SK-N-SH (cell line): ENCODE measurements at regions not wholly inside any gene's neighbourhood (a gene's known extent, or its start where the extent isn't known, plus 50 kb on each side); places are given as distances from the start of the nearest gene placed in this dataset.

Source experiments
- CTCF ChIA-PET: fragments of 300-600, 350-600 bp; formaldehyde crosslinking; extraction: SDS; loops from one replicate; lab custom pipeline; 2021; lab: Yijun Ruan, JAX
- POLR2A ChIA-PET: fragments of 350-600 bp; sonication (Branson Sonifier 250); formaldehyde crosslinking; extraction: SDS; loops from one replicate; lab custom pipeline; 2020; ENCODE audit warnings: antibody characterized with exemption, inconsistent platforms; lab: Yijun Ruan, JAX
- DNase-seq: peaks from one replicate; pipeline ENCODE4 v3.0.0; 2012
- H2AFZ ChIP-seq: fragments of 200-600 bp; sonication (generic); 2 replicates; pipeline ENCODE4 v1.8.1; 2016; ENCODE audit warnings: antibody characterized with exemption, mild to moderate bottlenecking, low read depth
- H3F3A ChIP-seq: fragments of 200-600 bp; sonication (generic); replicated peaks from 2 replicates; pipeline ENCODE3; 2016; ENCODE audit warnings: antibody characterized with exemption, mild to moderate bottlenecking; ENCODE audit not compliant: insufficient read depth
- H3K27ac ChIP-seq, 2 experiments: fragments of 200-500 bp in 1 of 2; fragments of 200-600 bp in 1 of 2; sonication (Bioruptor generic) in 1 of 2; sonication (generic), shearing (Covaris generic) in 1 of 2; 2 replicates each; pipeline versions ENCODE4 v1.5.1 to v1.6.1; 2014 to 2016; ENCODE audit warnings: low read depth in 2 of 2, inconsistent platforms in 1 of 2, low read length in 1 of 2, mild to moderate bottlenecking in 1 of 2, mixed read lengths in 1 of 2
- H3K27me3 ChIP-seq: fragments of 200-600 bp; sonication (generic), shearing (Covaris generic); 2 replicates; pipeline ENCODE4 v1.6.1; 2016; ENCODE audit warnings: mixed run types; ENCODE audit not compliant: insufficient read depth
- H3K36me3 ChIP-seq, 2 experiments: fragments of 200-500 bp in 1 of 2; fragments of 200-600 bp in 1 of 2; sonication (Bioruptor generic) in 1 of 2; sonication (generic) in 1 of 2; replicated peaks in 1 of 2; 2 replicates each; pipeline versions ENCODE3 to v1.5.1; 2014 to 2016; ENCODE audit warnings: low read length in 1 of 2, mild to moderate bottlenecking in 1 of 2; ENCODE audit not compliant: insufficient read depth in 2 of 2, control insufficient read depth in 1 of 2
- H3K4me1 ChIP-seq, 2 experiments: fragments of 200-500 bp in 1 of 2; fragments of 200-600 bp in 1 of 2; sonication (Bioruptor generic) in 1 of 2; sonication (generic), shearing (Covaris generic) in 1 of 2; 2 replicates each; pipeline versions ENCODE4 v1.5.1 to v1.6.1; 2014 to 2016; ENCODE audit warnings: low read depth in 1 of 2, low read length in 1 of 2, mixed run types in 1 of 2; ENCODE audit not compliant: insufficient read depth in 2 of 2, control insufficient read depth in 1 of 2
- H3K4me2 ChIP-seq: fragments of 200-600 bp; sonication (generic), shearing (Covaris generic); 2 replicates; pipeline ENCODE4 v1.6.1; 2017; ENCODE audit warnings: mixed run types
- H3K4me3 ChIP-seq, 2 experiments: fragments of 200-500 bp in 1 of 2; fragments of 200-600 bp in 1 of 2; sonication (Bioruptor generic) in 1 of 2; sonication (generic), shearing (Covaris generic) in 1 of 2; 2 replicates each; pipeline versions ENCODE4 v1.5.1 to v1.8.1; 2014 to 2016; ENCODE audit warnings: low read depth in 2 of 2, inconsistent platforms in 1 of 2, low read length in 1 of 2, mild to moderate bottlenecking in 1 of 2, mixed read lengths in 1 of 2, moderate library complexity in 1 of 2
- H3K79me2 ChIP-seq: fragments of 200-600 bp; sonication (generic); 2 replicates; pipeline ENCODE4 v1.8.1; 2017; ENCODE audit warnings: mild to moderate bottlenecking; ENCODE audit not compliant: insufficient read depth
- H3K9ac ChIP-seq: fragments of 200-600 bp; sonication (generic); 2 replicates; pipeline ENCODE4 v1.6.1; 2017; ENCODE audit warnings: mixed run types
- H3K9me2 ChIP-seq: fragments of 200-600 bp; sonication (generic); 2 replicates; pipeline ENCODE4 v1.6.1; 2017; ENCODE audit warnings: mixed run types
- H3K9me3 ChIP-seq: fragments of 200-600 bp; sonication (generic); 2 replicates; pipeline ENCODE4 v1.6.1; 2017; ENCODE audit warnings: mixed run types, mild to moderate bottlenecking, moderate library complexity
- H4K20me1 ChIP-seq: fragments of 200-600 bp; sonication (generic); 2 replicates; pipeline ENCODE4 v1.6.1; 2017; ENCODE audit warnings: mild to moderate bottlenecking, mixed run types; ENCODE audit not compliant: insufficient read depth
- ELF1 ChIP-seq: IDR thresholded peaks from 2 replicates; pipeline ENCODE4 v1.4.0; 2012
- EZH2phosphoT487 ChIP-seq: fragments of 200-600 bp; sonication (generic); IDR thresholded peaks from 2 replicates; pipeline ENCODE4 v1.6.1; 2017; ENCODE audit warnings: low read depth, mixed run types, mild to moderate bottlenecking, antibody characterized with exemption, moderate library complexity, borderline replicate concordance
- FOSL2 ChIP-seq: IDR thresholded peaks from 2 replicates; pipeline ENCODE4 v1.4.0; 2012; ENCODE audit warnings: low read depth, mild to moderate bottlenecking, moderate library complexity, borderline replicate concordance
- FOXJ3 ChIP-seq: sonication (generic); formaldehyde crosslinking; IDR thresholded peaks from 2 replicates; pipeline ENCODE4 v1.5.1; 2020; ENCODE audit warnings: mild to moderate bottlenecking, missing genetic modification reagents
- FOXM1 ChIP-seq: IDR thresholded peaks from 2 replicates; pipeline ENCODE4 v1.4.0; 2012; ENCODE audit warnings: low read depth, mild to moderate bottlenecking
- GABPA ChIP-seq: IDR thresholded peaks from 2 replicates; pipeline ENCODE4 v1.4.0; 2012; ENCODE audit warnings: low read depth, mild to moderate bottlenecking
- NFIC ChIP-seq: IDR thresholded peaks from 2 replicates; pipeline ENCODE4 v1.4.0; 2012; ENCODE audit warnings: borderline replicate concordance
- NRF1 ChIP-seq: IDR thresholded peaks from 2 replicates; pipeline ENCODE4 v1.6.1; 2012; ENCODE audit warnings: low read depth, mild to moderate bottlenecking, low read length
- POLR2AphosphoS5 ChIP-seq: IDR thresholded peaks from 2 replicates; pipeline ENCODE4 v1.6.1; 2012; ENCODE audit warnings: low read depth, low read length
- RAD21 ChIP-seq: IDR thresholded peaks from 2 replicates; pipeline ENCODE4 v1.6.1; 2012; ENCODE audit warnings: mild to moderate bottlenecking, low read length
- RXRA ChIP-seq: IDR thresholded peaks from 2 replicates; pipeline ENCODE4 v1.4.0; 2012; ENCODE audit warnings: low read depth, mild to moderate bottlenecking, borderline replicate concordance
- SIN3A ChIP-seq: IDR thresholded peaks from 2 replicates; pipeline ENCODE4 v1.6.1; 2012; ENCODE audit warnings: low read depth, mild to moderate bottlenecking, low read length, moderate library complexity, borderline replicate concordance
- TAF1 ChIP-seq: IDR thresholded peaks from 2 replicates; pipeline ENCODE4 v1.6.1; 2012; ENCODE audit warnings: low read depth, mild to moderate bottlenecking, low read length, moderate library complexity, borderline replicate concordance
- USF1 ChIP-seq: IDR thresholded peaks from 2 replicates; pipeline ENCODE4 v1.4.0; 2012; ENCODE audit warnings: low read depth, borderline replicate concordance
- USF2 ChIP-seq: fragments of 150-350 bp; IDR thresholded peaks from 2 replicates; pipeline ENCODE4 v1.6.1; 2017; ENCODE audit warnings: antibody characterized with exemption, low read length, low read depth, borderline replicate concordance
- YY1 ChIP-seq: IDR thresholded peaks from 2 replicates; pipeline ENCODE4 v1.4.0; 2012; ENCODE audit warnings: low read depth, mild to moderate bottlenecking
- ZBTB33 ChIP-seq: IDR thresholded peaks from 2 replicates; pipeline ENCODE4 v1.4.0; 2012; ENCODE audit warnings: low read depth, borderline replicate concordance
- WGBS: methylation state at CpG from one replicate; pipeline ENCODE4 v1.1.6; 2017; ENCODE audit warnings: low lambda C conversion rate; 5-methylcytosine and 5-hydroxymethylcytosine counted together
- TF ChIP-seq, protein P1 (sequence below): IDR thresholded peaks from 2 replicates; pipeline ENCODE4 v1.4.0; 2012; ENCODE audit warnings: low read depth

- Histone ChIP-seq H3K27ac (no peak overlapping the region), H3K79me2 (no peaks in the 10 kb centered on the region), H3K9me2 (no peaks in the 10 kb centered on the region), H3K9me3 (no peaks in the 10 kb centered on the region)
- no peak for TF ChIP-seq EZH2phosphoT487
- TF ChIP-seq GABPA: no peak
- TF ChIP-seq NRF1: no peak
- TF ChIP-seq, protein P1, sequence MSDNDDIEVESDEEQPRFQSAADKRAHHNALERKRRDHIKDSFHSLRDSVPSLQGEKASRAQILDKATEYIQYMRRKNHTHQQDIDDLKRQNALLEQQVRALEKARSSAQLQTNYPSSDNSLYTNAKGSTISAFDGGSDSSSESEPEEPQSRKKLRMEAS: no peak
- no peak for TF ChIP-seq ELF1
- TF ChIP-seq POLR2AphosphoS5: no peak
- no peak for TF ChIP-seq RAD21
- no peak for TF ChIP-seq RXRA
- TF ChIP-seq SIN3A: no peak
- TF ChIP-seq TAF1: no peak
- TF ChIP-seq USF2: no peak
- no peak for TF ChIP-seq FOXM1
- no peak for TF ChIP-seq FOSL2
- no peak for TF ChIP-seq FOXJ3
- TF ChIP-seq ZBTB33: no peak
- no peak for TF ChIP-seq NFIC
- TF ChIP-seq YY1: no peak
- TF ChIP-seq USF1: no peak
- TF ChIP-seq, all 33 proteins: peak for 0
- CTCF ChIA-PET: no interaction called here
- Histone ChIP-seq H3K4me2 (no peak overlapping the region), H2AFZ (no peak overlapping the region), H3K4me1 (no peaks in the 10 kb centered on the region), H3F3A (no peaks in the 10 kb centered on the region), H3K27me3 (no peaks in the 10 kb centered on the region), H3K9ac (no peak overlapping the region), H3K36me3 (no peaks in the 10 kb centered on the region), H3K4me3 (no peak overlapping the region), H4K20me1 (no peaks in the 10 kb centered on the region)
- 60% methylated on average over 7 of the region's 7 CpGs for WGBS
- POLR2A ChIA-PET: no interaction called here
- DNase-seq: no peak
Measured at GRCh38 chr4:177519481-177520260, 77.4 kb upstream of the AGA start.
